ENCODE measurements at regions not wholly inside any gene's neighbourhood (a gene's known extent, or its start where the extent isn't known, plus 50 kb on each side); places are given as distances from the start of the nearest gene placed in this dataset.
A peak's percentile ranks its signal among the peaks of the same experiment; 100 is the strongest.

GRCh38 chr6:21653905-21654304, 60.4 kb downstream of the SOX4 start:
- no TSS peak for BruUV-seq (replicated peaks)
- no peaks in the 10 kb centered on the region for H3K4me1 ChIP-seq (ENCODE audit: control insufficient read depth, insufficient read depth, low read length)
- no peaks in the 10 kb centered on the region for H3K9me3 ChIP-seq (ENCODE audit: control insufficient read depth, insufficient read depth, low read depth, low read length)
- no peaks in the 10 kb centered on the region for H3K36me3 ChIP-seq (ENCODE audit: control insufficient read depth, insufficient read depth, low read length)
- no peak overlapping the region for H3K27ac ChIP-seq (ENCODE audit: low read length)
- no peaks in the 10 kb centered on the region for H3K27me3 ChIP-seq (ENCODE audit: control insufficient read depth, insufficient read depth, low read length)
- TF ChIP-seq TCF7L2 (IDR thresholded peaks at IDR 0.05; ENCODE audit: low read depth, low read length) (no peak), SIN3A (IDR thresholded peaks at IDR 0.05; ENCODE audit: borderline replicate concordance, insufficient read depth, low read depth, low read length) (no peak), CTCF (IDR thresholded peaks at IDR 0.05) (no peak), POLR2AphosphoS5 (IDR thresholded peaks at IDR 0.05; ENCODE audit: low read depth, low read length) (no peak), REST (IDR thresholded peaks at IDR 0.05; ENCODE audit: insufficient read depth in 1 of 2, low read depth in 2 of 2, low read length in 1 of 2) (no peak)
- ATAC-seq (no peak), DNase-seq (ENCODE audit: low read depth, low spot score) (no peak)
- CTCF ChIA-PET = no interaction called here
- in situ Hi-C loops (cut with HindIII; ENCODE audit: low pct_unique_long_range_greater_than_20kb, low sequenced_read_pairs) = no loop called here
- intact Hi-C loops (cut with micrococcal nuclease; ENCODE audit: unreplicated experiment) = no loop called here
- H3K4me3 ChIP-seq (ENCODE audit: low read depth in 2 of 2, low read length in 2 of 2) = no peak overlapping the region
- POLR2A ChIA-PET = no interaction called here

GRCh38 chr6:21654361-21654760, 60.8 kb downstream of the SOX4 start:
- no peak for TF ChIP-seq POLR2AphosphoS5 (IDR thresholded peaks at IDR 0.05; ENCODE audit: low read depth, low read length)
- H3K4me1 ChIP-seq (ENCODE audit: control insufficient read depth, insufficient read depth, low read length) = no peaks in the 10 kb centered on the region
- POLR2A ChIA-PET = no interaction called here
- BruUV-seq (replicated peaks) = no TSS peak
- intact Hi-C loops (cut with micrococcal nuclease; ENCODE audit: unreplicated experiment) (no loop called here), in situ Hi-C loops (cut with HindIII; ENCODE audit: low pct_unique_long_range_greater_than_20kb, low sequenced_read_pairs) (no loop called here)
- no peak for ATAC-seq
- H3K4me3 ChIP-seq (ENCODE audit: low read depth in 2 of 2, low read length in 2 of 2) = no peak overlapping the region
- H3K27ac ChIP-seq (ENCODE audit: low read length) = no peak overlapping the region
- CTCF ChIA-PET = no interaction called here
- no peak for DNase-seq (ENCODE audit: low read depth, low spot score)
- H3K36me3 ChIP-seq (ENCODE audit: control insufficient read depth, insufficient read depth, low read length) = no peaks in the 10 kb centered on the region
- no peaks in the 10 kb centered on the region for H3K27me3 ChIP-seq (ENCODE audit: control insufficient read depth, insufficient read depth, low read length)
- H3K9me3 ChIP-seq (ENCODE audit: control insufficient read depth, insufficient read depth, low read depth, low read length) = no peaks in the 10 kb centered on the region

- TF ChIP-seq REST (IDR thresholded peaks at IDR 0.05; ENCODE audit: insufficient read depth in 1 of 2, low read depth in 2 of 2, low read length in 1 of 2) (no peak), CTCF (IDR thresholded peaks at IDR 0.05) (no peak), TCF7L2 (IDR thresholded peaks at IDR 0.05; ENCODE audit: low read depth, low read length) (no peak), POLR2AphosphoS5 (IDR thresholded peaks at IDR 0.05; ENCODE audit: low read depth, low read length) (no peak), SIN3A (IDR thresholded peaks at IDR 0.05; ENCODE audit: borderline replicate concordance, insufficient read depth, low read depth, low read length) (no peak)
- ChIA-PET CTCF (no interaction called here), POLR2A (no interaction called here)
- no peak for DNase-seq (ENCODE audit: low read depth, low spot score)
- intact Hi-C loops (cut with micrococcal nuclease; ENCODE audit: unreplicated experiment) = no loop called here
- Histone ChIP-seq H3K27me3 (ENCODE audit: control insufficient read depth, insufficient read depth, low read length) (no peaks in the 10 kb centered on the region), H3K4me3 (ENCODE audit: low read depth in 2 of 2, low read length in 2 of 2) (peak overlapping the region; percentile 33 to 78), H3K4me1 (ENCODE audit: control insufficient read depth, insufficient read depth, low read length) (no peaks in the 10 kb centered on the region; the same call in none of the 2 replicates), H3K9me3 (ENCODE audit: control insufficient read depth, insufficient read depth, low read depth, low read length) (no peaks in the 10 kb centered on the region), H3K36me3 (ENCODE audit: control insufficient read depth, insufficient read depth, low read length) (no peaks in the 10 kb centered on the region), H3K27ac (ENCODE audit: low read length) (no peak overlapping the region; the same call in 1 of the 2 replicates)
- no TSS peak for BruUV-seq (replicated peaks)
- in situ Hi-C loops (cut with HindIII; ENCODE audit: low pct_unique_long_range_greater_than_20kb, low sequenced_read_pairs) = no loop called here
- ATAC-seq = peak; percentile 36; the same call in 1 of the 2 replicates
These were observed 70.4 kb downstream of the SOX4 start for GRCh38 chr6:21663966-21664313.
